Natural killer cell (primary cell): ENCODE measurements at regions not wholly inside any gene's neighbourhood (a gene's known extent, or its start where the extent isn't known, plus 50 kb on each side); places are given as distances from the start of the nearest gene placed in this dataset.

Experiments used
- ATAC-seq, 3 donors: fragments of 150-1000 bp in 2 of 3; fragments of 200-7000 bp in 1 of 3; cut with Tn5 transposase; 1 replicate in 1 of 3; 2 replicates in 2 of 3; pipeline ENCODE4 v1.10.0; 2021; ENCODE audit warnings: mild to moderate bottlenecking in 2 of 3, moderate library complexity in 2 of 3
- DNase-seq, 2 donors: peaks; one replicate each; pipeline versions ENCODE4 v3.0.0 to v3.0.0-alpha.2; 2013 to 2021; ENCODE audit warnings: mixed read lengths in 1 of 2
- H3K27ac ChIP-seq: one replicate; pipeline ENCODE4 v1.5.1; 2013; ENCODE audit warnings: mild to moderate bottlenecking, low read length
- H3K27me3 ChIP-seq: one replicate; pipeline ENCODE4 v1.6.1; 2013; ENCODE audit warnings: low read length; ENCODE audit not compliant: control insufficient read depth, insufficient read depth
- H3K36me3 ChIP-seq: one replicate; pipeline ENCODE4 v1.6.1; 2013; ENCODE audit warnings: low read length; ENCODE audit not compliant: control insufficient read depth, insufficient read depth
- H3K4me1 ChIP-seq: one replicate; pipeline ENCODE4 v1.6.1; 2013; ENCODE audit warnings: low read length; ENCODE audit not compliant: control insufficient read depth, insufficient read depth
- H3K4me3 ChIP-seq: one replicate; pipeline ENCODE4 v1.5.1; 2013; ENCODE audit warnings: low read length
- H3K9me3 ChIP-seq: one replicate; pipeline ENCODE4 v1.6.1; 2013; ENCODE audit warnings: low read length; ENCODE audit not compliant: control insufficient read depth, insufficient read depth
- H3K27ac Mint-ChIP-seq, 2 donors: one replicate each; pipeline ENCODE4 v1.8.0; 2022; ENCODE audit warnings: mild to moderate bottlenecking in 2 of 2, mixed read lengths in 2 of 2, moderate library complexity in 1 of 2
- H3K27me3 Mint-ChIP-seq, 2 donors: one replicate each; pipeline ENCODE4 v1.8.0; 2022; ENCODE audit warnings: low read depth in 2 of 2, mixed read lengths in 2 of 2
- H3K36me3 Mint-ChIP-seq: one replicate; pipeline ENCODE4 v1.8.0; 2022; ENCODE audit warnings: mixed read lengths
- H3K4me1 Mint-ChIP-seq, 2 donors: one replicate each; pipeline ENCODE4 v1.8.0; 2022; ENCODE audit warnings: mixed read lengths in 2 of 2
- H3K4me3 Mint-ChIP-seq: one replicate; pipeline ENCODE4 v1.8.0; 2022; ENCODE audit warnings: mild to moderate bottlenecking, moderate library complexity, mixed read lengths
- H3K9me3 Mint-ChIP-seq, 2 donors: one replicate each; pipeline ENCODE4 v1.8.0; 2022; ENCODE audit warnings: mixed read lengths in 2 of 2
- CTCF ChIP-seq: fragments of 200-600 bp; IDR thresholded peaks from one replicate; pipeline ENCODE4 v1.8.0; 2022; ENCODE audit warnings: antibody characterized with exemption
- WGBS: methylation state at CpG from one replicate; pipeline ENCODE4 v1.1.7; 2013; ENCODE audit warnings: missing lambda C conversion rate; ENCODE audit not compliant: insufficient coverage; 5-methylcytosine and 5-hydroxymethylcytosine counted together
- intact Hi-C: fragments of 100-400 bp; cut with micrococcal nuclease; formaldehyde crosslinking; loops from one replicate; pipeline ENCODE4 v1.14.2; 2022

GRCh38 chr18:47558110-47558750 is 306.8 kb upstream of the SKOR2 start:
- no peaks in the 10 kb centered on the region for H3K4me1 ChIP-seq
- H3K4me3 ChIP-seq: no peak overlapping the region
- no peaks in the 10 kb centered on the region for H3K9me3 Mint-ChIP-seq
- no peaks in the 10 kb centered on the region for H3K36me3 Mint-ChIP-seq
- H3K9me3 ChIP-seq: no peaks in the 10 kb centered on the region
- no peak overlapping the region for H3K27ac ChIP-seq
- H3K4me1 Mint-ChIP-seq: no peaks in the 10 kb centered on the region
- intact Hi-C loops: no loop called here
- DNase-seq (no peak), ATAC-seq (no peak)
- peaks cover 0 to 14% of the 10 kb centered on the region in 2 donors for H3K27me3 Mint-ChIP-seq
- WGBS: 43% methylated on average over 4 of the region's 4 CpGs
- TF ChIP-seq CTCF: no peak
- no peaks in the 10 kb centered on the region for H3K36me3 ChIP-seq
- no peak overlapping the region for H3K27ac Mint-ChIP-seq
- no peaks in the 10 kb centered on the region for H3K27me3 ChIP-seq
- no peak overlapping the region for H3K4me3 Mint-ChIP-seq

DNA sequence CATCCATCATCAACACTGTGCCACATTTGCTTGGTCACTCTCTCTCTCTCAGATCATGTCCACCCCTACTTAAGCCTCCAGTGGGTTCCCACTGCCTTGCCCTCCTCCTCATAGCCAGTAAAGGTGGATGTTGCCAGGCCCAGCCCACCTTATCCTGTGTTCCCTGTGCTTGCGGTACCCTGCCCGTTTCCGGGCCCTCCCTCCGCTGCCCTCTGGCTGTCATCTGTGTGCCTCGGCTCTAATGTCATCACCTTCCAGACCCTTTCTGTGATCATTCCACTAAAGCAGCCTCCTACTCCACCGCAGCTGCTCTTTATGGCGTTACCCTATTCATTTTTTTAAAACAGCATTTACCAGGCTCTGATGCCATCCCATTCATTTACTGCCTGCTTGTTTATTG is 305.7 kb upstream of the SKOR2 start:
- 88% methylated on average over 7 of the region's 7 CpGs for WGBS
- Histone ChIP-seq H3K36me3 (no peaks in the 10 kb centered on the region), H3K27me3 (no peaks in the 10 kb centered on the region), H3K27ac (no peak overlapping the region), H3K9me3 (no peaks in the 10 kb centered on the region), H3K4me1 (no peaks in the 10 kb centered on the region), H3K4me3 (no peak overlapping the region)
- ATAC-seq (no peak), DNase-seq (no peak)
- Mint-ChIP-seq H3K4me1 (no peaks in the 10 kb centered on the region), H3K36me3 (no peaks in the 10 kb centered on the region), H3K27ac (no peak overlapping the region), H3K27me3 (peaks cover 0 to 14% of the 10 kb centered on the region in 2 donors), H3K4me3 (no peak overlapping the region), H3K9me3 (no peaks in the 10 kb centered on the region)
- TF ChIP-seq CTCF: no peak
- intact Hi-C loops: no loop called here

DNA sequence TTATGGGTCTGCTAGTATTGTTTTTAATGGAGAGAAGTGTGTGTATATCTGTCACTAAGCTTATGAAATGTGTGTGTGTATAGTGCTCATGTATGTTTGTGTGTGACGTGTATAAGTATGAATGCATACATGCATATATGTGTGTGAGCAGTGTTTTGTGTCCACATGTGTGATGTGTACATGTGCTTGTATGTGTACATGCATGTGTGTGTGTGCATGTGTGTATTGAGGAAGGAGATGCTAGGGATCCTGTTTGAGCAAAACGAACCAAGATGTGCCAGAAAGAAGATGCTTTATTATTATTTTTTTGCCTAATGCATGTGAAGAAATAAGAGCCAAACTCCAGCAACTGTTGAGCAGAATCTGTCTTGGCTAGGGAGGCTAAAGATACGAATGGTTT is 301.3 kb upstream of the SKOR2 start:
- H3K36me3 Mint-ChIP-seq: no peaks in the 10 kb centered on the region
- no peaks in the 10 kb centered on the region for H3K9me3 Mint-ChIP-seq
- H3K27me3 ChIP-seq: no peaks in the 10 kb centered on the region
- WGBS: 76% methylated on average over 3 of the region's 3 CpGs
- H3K4me1 ChIP-seq: no peaks in the 10 kb centered on the region
- H3K4me3 Mint-ChIP-seq: no peak overlapping the region
- no peak for TF ChIP-seq CTCF
- ATAC-seq: no peak
- no peak overlapping the region for H3K27ac ChIP-seq
- no peak overlapping the region for H3K27ac Mint-ChIP-seq
- H3K4me3 ChIP-seq: no peak overlapping the region
- H3K4me1 Mint-ChIP-seq: no peaks in the 10 kb centered on the region
- no peaks in the 10 kb centered on the region for H3K9me3 ChIP-seq
- DNase-seq: no peak
- H3K36me3 ChIP-seq: no peaks in the 10 kb centered on the region
- H3K27me3 Mint-ChIP-seq: peaks cover 0 to 7% of the 10 kb centered on the region in 2 donors
- intact Hi-C loops: no loop called here

DNA sequence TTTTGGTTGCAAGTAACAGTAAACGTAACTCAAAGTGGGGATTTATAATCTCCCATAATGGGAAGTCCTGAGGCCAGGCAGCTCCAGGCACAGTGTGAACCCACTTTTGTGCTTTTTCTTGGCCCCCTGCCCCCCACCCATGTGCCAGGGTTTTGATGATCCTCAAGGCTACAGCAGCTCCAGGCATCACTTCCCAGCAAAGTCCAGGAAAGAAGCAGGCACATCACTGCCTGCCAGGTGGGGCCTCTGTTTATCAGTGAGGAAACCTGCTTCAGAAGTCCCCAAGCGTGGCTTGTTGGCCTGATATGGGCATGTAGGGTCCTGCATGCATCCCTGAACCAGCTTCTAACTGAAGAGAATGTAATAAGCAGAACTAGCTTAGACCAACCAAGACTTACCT is 299.2 kb upstream of the SKOR2 start:
- no peak overlapping the region for H3K4me3 ChIP-seq
- DNase-seq (no peak), ATAC-seq (no peak)
- intact Hi-C loops: no loop called here
- Mint-ChIP-seq H3K27ac (no peak overlapping the region), H3K9me3 (no peaks in the 10 kb centered on the region), H3K36me3 (no peaks in the 10 kb centered on the region), H3K27me3 (peaks cover 0 to 6% of the 10 kb centered on the region in 2 donors), H3K4me3 (no peak overlapping the region), H3K4me1 (no peaks in the 10 kb centered on the region)
- H3K4me1 ChIP-seq: no peaks in the 10 kb centered on the region
- H3K36me3 ChIP-seq: no peaks in the 10 kb centered on the region
- no peaks in the 10 kb centered on the region for H3K27me3 ChIP-seq
- no peak overlapping the region for H3K27ac ChIP-seq
- no peak for TF ChIP-seq CTCF
- H3K9me3 ChIP-seq: no peaks in the 10 kb centered on the region
- WGBS: 71% methylated on average over 2 of the region's 2 CpGs
